ENCODE measurements at regions not wholly inside any gene's neighbourhood (a gene's known extent, or its start where the extent isn't known, plus 50 kb on each side); places are given as distances from the start of the nearest gene placed in this dataset.
"Not testable (repeated sequence)": the region's sequence is repeated elsewhere in the genome, so short reads cannot be mapped to it uniquely, and the experiment has no call there.

DNA sequence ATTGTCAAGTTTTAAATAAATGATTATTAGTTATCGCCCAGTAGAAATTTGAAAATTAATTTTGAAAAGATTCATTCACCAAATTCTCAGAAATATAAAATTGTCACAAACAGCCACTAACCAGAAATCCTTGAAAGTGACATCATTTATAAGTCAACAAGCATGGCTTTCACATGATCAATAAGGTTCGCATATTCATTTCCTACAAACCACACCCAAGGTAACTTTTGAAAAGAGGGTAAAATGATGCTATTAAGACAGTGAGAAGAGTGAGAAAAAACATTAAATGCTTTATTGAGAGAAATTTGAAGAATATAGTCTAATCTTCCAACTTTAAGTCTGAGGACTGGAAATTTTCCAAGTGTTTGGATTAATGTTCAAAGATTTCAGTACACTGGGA is 263.6 kb upstream of the ALCAM start:
- no peak for DNase-seq

GRCh38 chr3:105108823-105109222 is 257.9 kb upstream of the ALCAM start:
- no peak for DNase-seq

GRCh38 chr3:105118905-105119304 is 247.8 kb upstream of the ALCAM start:
- no peak for DNase-seq

DNA sequence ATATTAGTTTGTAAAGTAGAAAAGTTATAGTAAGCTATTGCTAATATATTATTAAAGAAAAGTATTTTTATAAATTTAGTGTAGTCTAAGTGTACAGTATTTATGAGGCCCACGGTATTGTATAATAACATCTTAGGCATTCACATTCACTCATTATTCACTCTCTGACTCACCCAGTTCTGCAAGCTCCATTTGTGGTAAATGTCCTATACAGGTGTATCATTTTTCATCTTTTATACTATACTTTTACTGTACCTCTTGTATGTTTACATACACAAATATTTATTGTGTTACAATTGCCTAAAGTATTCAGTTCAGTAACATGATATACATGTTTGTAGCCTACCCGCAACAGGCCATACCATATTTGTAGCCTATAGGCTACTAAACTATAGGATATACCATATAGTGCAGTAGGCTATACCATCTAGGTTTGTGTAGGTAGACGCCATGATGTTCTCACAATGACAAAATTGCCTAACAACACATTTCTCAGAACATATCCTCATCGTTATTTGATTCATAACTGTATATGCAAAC is 246.8 kb upstream of the ALCAM start:
- DNase-seq: no peak

DNA sequence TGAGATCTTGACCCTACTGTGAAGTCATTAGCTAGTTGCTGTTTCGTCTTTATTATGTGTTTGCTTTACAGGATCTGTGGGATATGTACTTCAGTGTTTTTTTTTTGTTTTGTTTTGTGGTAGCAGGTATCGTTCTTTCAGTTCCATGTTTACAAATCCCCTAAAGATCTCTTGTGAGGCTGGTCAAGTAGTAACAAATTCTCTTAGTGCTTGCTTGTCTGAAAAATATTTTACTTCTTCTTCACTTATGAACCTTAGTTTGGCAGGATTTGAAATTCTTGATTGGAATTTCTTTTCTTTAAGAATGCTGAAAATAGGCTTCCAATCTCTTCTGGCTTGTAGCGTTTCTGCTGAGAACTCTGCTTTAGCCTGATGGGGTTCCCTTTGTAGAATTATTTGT is 235.8 kb upstream of the ALCAM start:
- no peak for DNase-seq

GRCh38 chr3:105137911-105138310 is 228.8 kb upstream of the ALCAM start:
- no peak for DNase-seq

- no peak for DNase-seq
These were observed 226.7 kb upstream of the ALCAM start for GRCh38 chr3:105139881-105140560.

GRCh38 chr3:105140899-105141367 is 225.8 kb upstream of the ALCAM start:
- no peak for DNase-seq

- no peak for DNase-seq
These were observed 221.9 kb upstream of the ALCAM start for GRCh38 chr3:105144837-105145236.

- no peak for DNase-seq
These were observed 221.2 kb upstream of the ALCAM start for GRCh38 chr3:105145511-105145910.

DNA sequence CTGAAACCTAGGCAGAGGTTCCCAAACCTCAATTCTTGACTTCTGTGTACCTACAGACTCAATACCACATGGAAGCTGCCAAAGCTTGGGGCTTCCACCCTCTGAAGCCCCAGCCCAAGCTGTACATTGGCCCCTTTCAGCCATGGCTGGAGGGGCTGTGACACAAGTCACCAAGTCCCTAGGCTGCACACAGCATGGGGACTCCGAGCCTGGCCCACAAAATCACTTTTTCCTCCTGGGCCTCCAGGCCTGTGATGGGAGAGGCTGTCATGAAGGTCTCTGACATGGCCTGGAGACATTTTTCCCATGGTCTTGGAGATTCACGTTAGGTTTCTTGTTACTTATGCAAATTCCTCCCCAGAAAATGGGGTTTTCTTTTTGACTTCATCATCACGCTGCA is 217.5 kb upstream of the ALCAM start:
- not testable (repeated sequence) for DNase-seq

- DNase-seq: no peak
These were observed 213.7 kb upstream of the ALCAM start for GRCh38 chr3:105152987-105153386.

DNA sequence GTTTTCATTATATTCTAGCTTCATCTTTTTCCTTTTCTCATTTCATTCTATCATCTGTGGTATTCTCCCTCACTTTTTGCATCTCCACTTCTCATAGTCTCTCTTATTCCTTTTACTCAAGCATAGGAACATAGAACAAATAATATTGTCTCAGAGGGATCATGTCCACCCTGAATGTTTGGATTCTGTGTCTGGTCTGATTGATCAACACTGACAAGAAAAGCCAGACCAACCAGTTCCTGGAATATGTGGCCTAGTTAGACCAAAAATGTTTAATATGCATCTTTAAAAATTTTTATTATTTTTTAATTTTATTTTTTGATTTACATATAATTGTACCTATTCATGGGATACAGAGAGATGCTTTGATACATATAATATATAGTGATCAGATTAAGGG is 212.0 kb upstream of the ALCAM start:
- DNase-seq: no peak

DNA sequence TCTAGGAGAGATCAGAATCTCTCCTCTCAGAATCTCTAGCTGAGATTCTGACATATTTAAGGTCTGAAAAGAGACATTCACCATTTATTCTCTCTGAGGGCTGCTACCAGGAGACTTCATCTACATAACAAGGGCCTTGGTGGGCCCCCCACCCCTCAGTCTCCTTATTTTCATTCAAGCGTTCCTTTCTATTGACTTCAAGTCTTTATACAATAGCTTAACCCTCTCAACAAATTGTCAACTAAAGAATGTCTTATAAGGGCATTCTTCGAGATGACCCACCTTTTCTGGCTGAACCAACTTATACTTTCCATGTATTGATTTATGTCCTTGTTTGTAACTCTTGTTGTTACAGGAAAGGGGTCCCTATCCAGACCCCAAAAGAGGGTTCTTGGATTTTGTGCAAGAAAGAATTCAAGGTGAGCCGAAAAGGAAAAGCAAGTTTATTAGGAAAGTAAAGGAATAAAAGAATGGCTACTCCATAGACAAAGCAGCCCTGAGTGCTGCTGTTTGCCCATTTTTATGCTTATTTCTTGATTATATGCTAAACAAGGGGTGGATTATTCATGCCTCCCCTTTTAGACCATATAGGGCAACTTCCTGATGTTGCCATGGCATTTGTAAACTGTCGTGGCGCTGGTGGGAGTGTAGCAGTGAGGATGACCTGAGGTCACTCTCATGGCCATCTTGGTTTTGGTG is 209.5 kb upstream of the ALCAM start:
- no peak for DNase-seq

- no peak for DNase-seq
These were observed 209.0 kb upstream of the ALCAM start for GRCh38 chr3:105157766-105158085.

GRCh38 chr3:105158286-105158685 is 208.4 kb upstream of the ALCAM start:
- no peak for DNase-seq

GRCh38 chr3:105162448-105162847 is 204.3 kb upstream of the ALCAM start:
- no peak for DNase-seq

- DNase-seq: no peak
These were observed 199.8 kb upstream of the ALCAM start for GRCh38 chr3:105166893-105167292.

DNA sequence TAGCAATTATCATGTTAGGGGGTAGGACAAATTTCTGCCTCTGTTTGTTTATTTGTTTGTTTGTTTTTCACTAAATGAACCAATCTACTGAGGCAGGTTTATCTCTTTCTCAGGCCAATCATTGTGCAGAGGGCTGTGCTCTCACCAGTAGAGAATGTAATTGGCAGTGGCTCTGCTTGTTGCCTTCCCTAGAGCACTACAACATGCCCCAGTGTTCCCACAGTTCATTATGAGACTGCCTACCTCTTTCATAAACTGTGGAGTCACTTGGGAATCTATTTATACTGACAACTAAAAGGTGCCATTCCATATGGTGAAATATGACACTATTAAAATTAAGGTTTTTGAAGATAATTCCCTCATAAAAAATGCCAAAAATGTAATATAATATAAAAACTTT is 196.3 kb upstream of the ALCAM start:
- DNase-seq: no peak

DNA sequence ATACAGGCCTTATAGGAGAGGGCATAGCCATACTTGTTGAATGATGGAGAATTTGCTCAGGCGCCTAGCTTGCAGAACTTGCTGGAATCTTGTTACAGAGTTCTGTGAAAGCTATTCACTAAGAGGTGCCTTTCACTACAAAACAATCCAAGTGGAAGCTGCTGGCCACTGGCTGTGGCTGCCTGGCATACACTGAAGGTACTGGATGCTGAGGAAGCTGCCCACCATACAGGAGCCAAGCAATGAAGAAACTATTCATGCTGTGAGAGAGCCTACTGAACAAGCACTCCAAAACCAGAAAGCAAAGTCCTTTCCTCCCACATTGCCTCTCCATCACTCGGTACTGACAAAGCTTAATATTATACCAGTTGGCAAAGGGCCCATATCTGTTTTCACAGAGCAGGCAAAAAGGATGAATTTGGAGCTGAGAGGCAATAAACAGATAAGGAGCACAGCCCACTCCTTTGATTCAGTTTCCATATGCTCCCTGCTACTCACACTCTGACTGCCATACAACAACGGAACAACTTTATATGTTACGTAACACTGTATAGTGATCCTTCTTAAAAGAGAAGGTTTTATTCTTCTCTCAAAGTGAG is 192.6 kb upstream of the ALCAM start:
- peak; percentile 41 for DNase-seq

DNA sequence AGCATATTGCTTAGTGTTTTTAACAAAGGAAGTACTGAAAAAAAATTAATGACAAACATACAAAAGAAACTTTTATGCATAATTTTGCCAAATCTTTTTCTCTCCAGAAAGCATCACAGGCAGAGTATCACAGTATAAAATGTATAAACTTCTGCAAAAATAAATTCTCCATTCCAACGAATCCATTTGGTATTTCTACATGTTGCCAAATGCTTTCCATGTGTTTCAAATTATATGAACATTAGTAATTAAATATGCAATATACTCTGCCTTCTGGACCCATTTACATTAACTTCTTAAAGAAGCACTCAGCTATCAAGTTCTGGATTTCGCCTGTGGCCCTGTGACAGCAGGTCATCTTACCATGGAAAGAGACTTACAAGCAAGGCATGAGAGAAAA is 189.1 kb upstream of the ALCAM start:
- no peak for DNase-seq

DNA sequence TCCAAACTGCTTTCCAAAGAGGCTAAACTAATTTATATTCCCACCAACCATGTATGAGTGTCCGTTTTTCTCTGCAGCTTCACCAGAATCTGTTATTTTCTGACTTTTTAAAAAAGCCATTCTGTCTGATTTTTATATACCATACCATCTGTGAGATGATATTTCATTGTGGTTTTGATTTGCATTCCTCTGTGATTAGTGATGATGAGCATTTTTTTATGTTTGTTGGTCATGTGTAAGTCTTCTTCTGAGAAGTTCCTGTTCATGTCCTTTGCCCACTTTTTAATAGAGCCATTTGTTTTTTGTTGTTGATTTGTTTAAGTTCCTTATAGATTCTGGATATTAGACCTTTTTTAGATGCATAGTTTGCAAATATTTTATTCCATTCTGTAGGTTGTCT is 179.4 kb upstream of the ALCAM start:
- DNase-seq: no peak

- DNase-seq: no peak
These were observed 171.4 kb upstream of the ALCAM start for GRCh38 chr3:105195260-105195659.

DNA sequence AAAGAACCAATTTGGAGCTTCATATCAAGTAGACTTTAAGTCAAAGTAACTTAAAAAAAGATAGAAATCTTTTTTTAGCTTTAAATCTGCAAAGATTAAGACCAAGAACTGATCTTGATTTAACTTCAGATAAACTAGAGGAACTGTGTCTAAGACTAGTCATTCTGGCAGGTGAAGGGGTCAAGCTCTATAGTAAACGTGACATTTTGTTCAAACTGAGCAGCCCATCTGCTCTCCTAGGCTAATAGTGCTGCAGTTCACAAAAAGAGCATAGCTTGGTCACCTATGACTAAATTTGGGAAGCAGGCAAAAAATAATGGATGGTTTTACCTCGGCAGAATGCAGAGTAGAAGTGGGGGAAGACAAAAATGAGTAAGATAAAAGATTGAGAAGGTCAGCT is 168.8 kb upstream of the ALCAM start:
- DNase-seq: no peak
